ENCODE measurements at regions not wholly inside any gene's neighbourhood (a gene's known extent, or its start where the extent isn't known, plus 50 kb on each side); places are given as distances from the start of the nearest gene placed in this dataset.
"Not testable (repeated sequence)": the region's sequence is repeated elsewhere in the genome, so short reads cannot be mapped to it uniquely, and the experiment has no call there.

DNA sequence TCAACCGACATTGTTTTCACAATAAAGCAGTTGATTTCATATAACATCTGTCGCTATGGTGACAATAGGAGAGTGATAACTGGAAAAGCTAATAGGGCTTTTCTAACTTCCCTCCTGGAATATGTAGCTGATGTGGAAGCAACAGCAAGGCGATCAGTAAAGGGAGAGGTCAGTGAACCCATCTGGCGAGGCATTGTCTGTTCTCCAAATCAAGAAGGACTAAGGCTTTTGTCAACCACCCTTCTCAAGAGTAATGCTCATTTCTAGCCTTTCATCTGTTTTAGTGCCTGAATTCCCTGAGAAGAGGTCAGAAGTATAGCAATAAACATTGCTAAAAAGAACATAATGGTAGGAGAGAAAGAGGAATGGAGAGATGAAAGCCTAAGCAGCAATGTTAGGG is 201.3 kb downstream of the AKAP7 start:
- no peak overlapping the region for H3K27ac Mint-ChIP-seq
- intact Hi-C loops (cut with micrococcal nuclease): no loop called here
- peaks cover 0 to 3% (median 0%) of the 10 kb centered on the region in 4 donors for H3K4me1 Mint-ChIP-seq
- Histone ChIP-seq H3K27me3 (ENCODE audit: insufficient read depth, low read length) (no peaks in the 10 kb centered on the region), H3K36me3 (ENCODE audit: insufficient read depth, low read length) (no peaks in the 10 kb centered on the region), H3K4me3 (ENCODE audit: low read length in 2 of 2) (no peak overlapping the region), H3K4me1 (ENCODE audit: insufficient read depth, low read length) (no peaks in the 10 kb centered on the region), H3K9me3 (ENCODE audit: control insufficient read depth in 1 of 2, low read length in 2 of 2) (no peaks in the 10 kb centered on the region), H3K27ac (ENCODE audit: low read depth, low read length) (no peak overlapping the region)
- H3K9me3 Mint-ChIP-seq: no peaks in the 10 kb centered on the region
- H3K4me3 Mint-ChIP-seq: no peak overlapping the region
- no peaks in the 10 kb centered on the region for H3K36me3 Mint-ChIP-seq
- no peaks in the 10 kb centered on the region for H3K27me3 Mint-ChIP-seq
- ChIA-PET CTCF (ENCODE audit: partially characterized antibody) (no interaction called here), POLR2A (ENCODE audit: partially characterized antibody) (no interaction called here)
- DNase-seq: no peak

DNA sequence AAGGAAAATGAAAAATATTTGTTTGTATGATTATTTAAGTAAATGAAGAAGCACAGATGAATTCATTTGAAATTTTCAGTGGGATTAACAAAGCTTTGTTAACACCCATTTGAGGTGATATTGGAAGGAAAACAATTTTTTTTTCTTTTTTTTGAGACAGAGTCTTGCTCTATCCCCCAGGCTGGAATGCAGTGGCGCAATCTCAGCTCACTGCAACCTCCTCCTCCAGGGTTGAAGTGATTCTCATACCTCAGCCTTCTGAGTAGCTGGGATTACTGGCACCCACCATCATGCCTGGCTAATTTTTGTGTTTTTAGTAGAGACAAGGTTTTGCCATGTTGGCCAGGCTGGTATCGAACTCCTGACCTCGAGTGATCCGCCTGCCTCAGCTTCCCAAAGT is 211.6 kb downstream of the AKAP7 start:
- H3K27me3 Mint-ChIP-seq; POLR2A ChIA-PET (ENCODE audit: partially characterized antibody); intact Hi-C loops (cut with micrococcal nuclease); H3K4me3 ChIP-seq (ENCODE audit: low read length in 2 of 2); H3K9me3 Mint-ChIP-seq; H3K4me1 ChIP-seq (ENCODE audit: insufficient read depth, low read length); H3K9me3 ChIP-seq (ENCODE audit: control insufficient read depth in 1 of 2, low read length in 2 of 2); H3K36me3 Mint-ChIP-seq; H3K27me3 ChIP-seq (ENCODE audit: insufficient read depth, low read length); DNase-seq; H3K27ac Mint-ChIP-seq; H3K4me3 Mint-ChIP-seq; H3K36me3 ChIP-seq (ENCODE audit: insufficient read depth, low read length); H3K27ac ChIP-seq (ENCODE audit: low read depth, low read length); H3K4me1 Mint-ChIP-seq: not testable (repeated sequence)
- CTCF ChIA-PET (ENCODE audit: partially characterized antibody): interaction anchor here (0.6 kb wide), 1 partner anchor 187 kb away, joined by 3 read pairs; no protein-coding TSS in a partner anchor

DNA sequence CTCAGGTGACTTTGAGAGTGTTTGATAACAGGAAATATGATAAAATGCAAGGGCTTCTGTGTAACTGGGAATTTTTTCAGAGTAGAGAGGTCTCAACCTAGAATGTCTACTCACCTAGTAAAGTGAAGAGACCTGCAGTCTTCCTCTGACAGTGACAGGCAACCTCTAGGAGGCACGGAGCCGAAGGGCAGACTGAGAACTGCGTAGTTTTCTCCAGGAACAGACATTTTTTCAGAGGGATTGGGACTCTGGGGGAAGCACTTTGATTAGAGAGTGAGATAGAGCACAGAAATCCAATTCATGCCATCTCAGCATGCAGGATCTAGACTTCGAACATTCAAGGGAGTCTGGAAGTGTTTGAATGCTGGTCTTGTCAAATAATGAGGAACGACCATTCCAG is 213.3 kb downstream of the AKAP7 start:
- no peaks in the 10 kb centered on the region for H3K27me3 Mint-ChIP-seq
- H3K27ac Mint-ChIP-seq: no peak overlapping the region
- H3K36me3 Mint-ChIP-seq: peaks cover 0 to 8% of the 10 kb centered on the region in 2 donors
- no peaks in the 10 kb centered on the region for H3K9me3 ChIP-seq (ENCODE audit: control insufficient read depth in 1 of 2, low read length in 2 of 2)
- peaks cover 0 to 2% (median 0%) of the 10 kb centered on the region in 8 donors for H3K9me3 Mint-ChIP-seq
- CTCF ChIA-PET (ENCODE audit: partially characterized antibody): no interaction called here
- H3K4me3 ChIP-seq (ENCODE audit: low read length in 2 of 2): no peak overlapping the region
- H3K4me1 Mint-ChIP-seq: peaks cover 0 to 9% (median 2%) of the 10 kb centered on the region in 4 donors
- H3K36me3 ChIP-seq (ENCODE audit: insufficient read depth, low read length): no peaks in the 10 kb centered on the region
- DNase-seq: no peak
- intact Hi-C loops (cut with micrococcal nuclease): no loop called here
- no peaks in the 10 kb centered on the region for H3K27me3 ChIP-seq (ENCODE audit: insufficient read depth, low read length)
- no peak overlapping the region for H3K4me3 Mint-ChIP-seq
- POLR2A ChIA-PET (ENCODE audit: partially characterized antibody): no interaction called here
- no peak overlapping the region for H3K27ac ChIP-seq (ENCODE audit: low read depth, low read length)
- no peaks in the 10 kb centered on the region for H3K4me1 ChIP-seq (ENCODE audit: insufficient read depth, low read length)

DNA sequence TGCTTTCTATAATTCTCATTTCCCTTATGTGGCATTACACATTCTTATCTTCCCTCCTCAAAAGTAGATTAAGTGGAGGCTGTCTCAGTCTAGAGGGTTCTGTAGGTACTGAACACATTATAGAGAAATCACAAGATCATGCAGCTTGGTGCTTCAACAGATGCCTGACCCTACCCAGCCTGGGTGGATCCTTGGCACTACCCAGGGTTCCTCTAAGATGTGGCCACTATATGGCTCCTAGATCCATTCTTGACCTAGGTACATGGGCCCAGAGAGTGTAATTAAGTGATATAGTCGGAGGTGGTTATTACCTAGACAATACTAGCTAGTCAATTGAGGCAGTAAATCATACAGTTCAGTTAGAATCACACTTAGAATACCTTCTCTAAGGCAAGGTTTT is 213.9 kb downstream of the AKAP7 start:
- ChIA-PET POLR2A (ENCODE audit: partially characterized antibody) (no interaction called here), CTCF (ENCODE audit: partially characterized antibody) (interaction anchor here (1.4 kb wide), 1 partner anchor 173 kb away, joined by 4 read pairs; no protein-coding TSS in a partner anchor)
- H3K27ac ChIP-seq (ENCODE audit: low read depth, low read length): no peak overlapping the region
- no peaks in the 10 kb centered on the region for H3K36me3 ChIP-seq (ENCODE audit: insufficient read depth, low read length)
- H3K4me1 Mint-ChIP-seq: peaks cover 0 to 9% (median 2%) of the 10 kb centered on the region in 4 donors
- intact Hi-C loops (cut with micrococcal nuclease): no loop called here
- no peaks in the 10 kb centered on the region for H3K4me1 ChIP-seq (ENCODE audit: insufficient read depth, low read length)
- no peaks in the 10 kb centered on the region for H3K9me3 ChIP-seq (ENCODE audit: control insufficient read depth in 1 of 2, low read length in 2 of 2)
- H3K4me3 ChIP-seq (ENCODE audit: low read length in 2 of 2): no peak overlapping the region
- DNase-seq: no peak
- H3K9me3 Mint-ChIP-seq: peaks cover 0 to 2% (median 0%) of the 10 kb centered on the region in 8 donors
- peak overlapping the region in 3 of 7 donors; percentile 55 to 65 (median 56) for H3K27ac Mint-ChIP-seq
- H3K4me3 Mint-ChIP-seq: no peak overlapping the region
- H3K36me3 Mint-ChIP-seq: peaks cover 0 to 11% of the 10 kb centered on the region in 2 donors
- no peaks in the 10 kb centered on the region for H3K27me3 ChIP-seq (ENCODE audit: insufficient read depth, low read length)
- no peaks in the 10 kb centered on the region for H3K27me3 Mint-ChIP-seq

DNA sequence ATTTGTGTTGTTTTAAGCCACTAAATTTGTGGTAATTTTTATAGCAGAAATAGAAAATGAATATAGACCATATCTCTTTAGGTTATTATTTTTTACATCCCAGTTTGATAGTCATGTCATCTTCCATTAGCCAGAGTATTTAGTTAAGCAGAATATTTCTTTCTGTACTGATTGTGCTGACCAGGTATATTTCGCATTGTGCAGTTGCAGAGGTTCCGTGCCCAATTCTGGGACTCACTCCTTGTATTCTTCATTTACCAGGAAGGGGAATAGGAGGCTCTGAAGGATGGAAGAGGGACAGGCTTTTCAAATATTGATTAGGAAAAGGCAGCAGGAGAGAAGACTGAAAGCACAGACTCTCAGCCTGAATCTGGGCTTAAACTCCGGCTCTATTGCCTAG is 217.8 kb downstream of the AKAP7 start:
- Mint-ChIP-seq H3K9me3 (no peaks in the 10 kb centered on the region), H3K27ac (no peak overlapping the region), H3K4me3 (no peak overlapping the region), H3K27me3 (no peaks in the 10 kb centered on the region), H3K36me3 (peaks cover 0 to 20% of the 10 kb centered on the region in 2 donors), H3K4me1 (peaks cover 0 to 9% (median 2%) of the 10 kb centered on the region in 4 donors)
- intact Hi-C loops (cut with micrococcal nuclease): no loop called here
- Histone ChIP-seq H3K4me3 (ENCODE audit: low read length in 2 of 2) (no peak overlapping the region), H3K4me1 (ENCODE audit: insufficient read depth, low read length) (no peaks in the 10 kb centered on the region), H3K27ac (ENCODE audit: low read depth, low read length) (no peak overlapping the region), H3K9me3 (ENCODE audit: control insufficient read depth in 1 of 2, low read length in 2 of 2) (no peaks in the 10 kb centered on the region), H3K27me3 (ENCODE audit: insufficient read depth, low read length) (no peaks in the 10 kb centered on the region), H3K36me3 (ENCODE audit: insufficient read depth, low read length) (no peaks in the 10 kb centered on the region)
- DNase-seq: no peak
- POLR2A ChIA-PET (ENCODE audit: partially characterized antibody): no interaction called here
- CTCF ChIA-PET (ENCODE audit: partially characterized antibody): no interaction called here

DNA sequence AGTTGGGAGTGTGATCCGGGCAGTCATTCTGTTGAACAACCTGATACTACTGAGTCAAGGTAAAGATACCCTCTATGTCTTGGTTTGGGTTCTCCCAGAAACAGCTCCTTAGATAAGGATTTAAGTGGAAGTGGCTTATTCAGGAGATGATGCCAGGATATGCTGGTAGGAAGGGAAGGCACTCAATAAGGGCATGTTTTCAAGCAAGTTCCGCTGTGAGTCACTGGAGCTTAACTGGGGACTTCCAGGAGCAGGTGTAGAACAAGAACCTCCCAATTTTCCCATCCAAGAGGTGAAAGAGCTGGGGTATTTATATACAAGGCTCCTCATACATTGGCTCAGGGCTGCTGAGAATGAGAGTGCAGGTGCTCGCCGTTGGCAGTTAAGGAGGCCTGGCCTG is 218.6 kb downstream of the AKAP7 start:
- intact Hi-C loops (cut with micrococcal nuclease): no loop called here
- Mint-ChIP-seq H3K4me3 (no peak overlapping the region), H3K27me3 (no peaks in the 10 kb centered on the region), H3K4me1 (peaks cover 0 to 2% (median 0%) of the 10 kb centered on the region in 4 donors), H3K27ac (peak overlapping the region in 1 of 7 donors; percentile 13), H3K36me3 (peaks cover 0 to 20% of the 10 kb centered on the region in 2 donors), H3K9me3 (no peaks in the 10 kb centered on the region)
- DNase-seq: no peak
- ChIA-PET POLR2A (ENCODE audit: partially characterized antibody) (interaction anchor here (1.0 kb wide), 1 partner anchor 9 kb away, joined by 3 read pairs; no protein-coding TSS in a partner anchor), CTCF (ENCODE audit: partially characterized antibody) (no interaction called here)
- H3K4me3 ChIP-seq (ENCODE audit: low read length in 2 of 2): no peak overlapping the region
- no peaks in the 10 kb centered on the region for H3K27me3 ChIP-seq (ENCODE audit: insufficient read depth, low read length)
- H3K27ac ChIP-seq (ENCODE audit: low read depth, low read length): no peak overlapping the region
- H3K9me3 ChIP-seq (ENCODE audit: control insufficient read depth in 1 of 2, low read length in 2 of 2): no peaks in the 10 kb centered on the region
- no peaks in the 10 kb centered on the region for H3K36me3 ChIP-seq (ENCODE audit: insufficient read depth, low read length)
- no peaks in the 10 kb centered on the region for H3K4me1 ChIP-seq (ENCODE audit: insufficient read depth, low read length)

DNA sequence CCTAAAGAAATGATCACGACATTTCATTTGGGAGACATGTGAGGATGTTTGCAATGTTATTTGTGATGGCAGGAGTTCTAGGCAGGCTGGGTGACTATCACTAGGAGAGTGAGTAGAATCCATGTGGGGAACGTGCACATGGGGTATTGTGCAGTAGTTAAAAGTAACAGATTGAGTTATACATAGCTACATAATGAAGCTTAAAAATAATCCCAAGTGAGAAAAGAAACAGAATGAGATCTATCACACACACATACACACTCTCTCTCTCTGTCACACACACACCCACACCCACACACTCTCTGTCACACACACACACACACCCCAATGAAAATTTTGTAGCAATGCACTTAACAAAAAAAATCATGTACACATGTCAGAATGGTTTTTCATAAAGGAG is 218.7 kb upstream of the ARG1 start:
- H3K4me3 Mint-ChIP-seq: no peak overlapping the region
- no peak overlapping the region for H3K27ac ChIP-seq (ENCODE audit: low read depth, low read length)
- H3K36me3 ChIP-seq (ENCODE audit: insufficient read depth, low read length): no peaks in the 10 kb centered on the region
- no peak overlapping the region for H3K4me3 ChIP-seq (ENCODE audit: low read length in 2 of 2)
- ChIA-PET CTCF (ENCODE audit: partially characterized antibody) (no interaction called here), POLR2A (ENCODE audit: partially characterized antibody) (interaction anchor here (1.0 kb wide), 1 partner anchor 8 kb away, joined by 3 read pairs; no protein-coding TSS in a partner anchor)
- peak overlapping the region in 1 of 7 donors; percentile 67 for H3K27ac Mint-ChIP-seq
- H3K9me3 Mint-ChIP-seq: no peaks in the 10 kb centered on the region
- H3K4me1 ChIP-seq (ENCODE audit: insufficient read depth, low read length): no peaks in the 10 kb centered on the region
- no peaks in the 10 kb centered on the region for H3K9me3 ChIP-seq (ENCODE audit: control insufficient read depth in 1 of 2, low read length in 2 of 2)
- peaks cover 0 to 20% of the 10 kb centered on the region in 2 donors for H3K36me3 Mint-ChIP-seq
- no peaks in the 10 kb centered on the region for H3K27me3 Mint-ChIP-seq
- DNase-seq: no peak
- H3K4me1 Mint-ChIP-seq: peaks cover 0 to 2% (median 0%) of the 10 kb centered on the region in 4 donors
- H3K27me3 ChIP-seq (ENCODE audit: insufficient read depth, low read length): no peaks in the 10 kb centered on the region
- intact Hi-C loops (cut with micrococcal nuclease): no loop called here

DNA sequence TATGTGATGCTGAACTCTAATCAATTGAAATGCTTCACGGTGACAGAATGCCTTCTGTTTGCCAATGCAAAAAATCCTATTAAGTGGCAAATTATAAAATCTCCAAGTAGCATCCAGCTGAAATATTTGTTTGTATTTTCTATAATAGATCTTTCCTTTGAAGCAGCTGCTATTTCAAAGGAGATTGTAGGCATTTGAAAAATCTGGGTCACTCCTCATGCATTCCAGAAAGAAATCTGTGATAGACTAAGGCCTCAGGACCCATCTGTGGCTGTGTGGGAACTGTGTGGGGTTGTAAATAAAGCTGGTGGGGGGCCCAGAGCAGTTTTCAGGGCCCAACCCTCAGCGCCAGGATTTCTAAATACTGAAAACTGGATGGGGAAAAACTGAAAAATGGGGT is 216.9 kb upstream of the ARG1 start:
- ChIA-PET CTCF (ENCODE audit: partially characterized antibody) (no interaction called here), POLR2A (ENCODE audit: partially characterized antibody) (no interaction called here)
- Histone ChIP-seq H3K4me1 (ENCODE audit: insufficient read depth, low read length) (no peaks in the 10 kb centered on the region), H3K27me3 (ENCODE audit: insufficient read depth, low read length) (no peaks in the 10 kb centered on the region), H3K9me3 (ENCODE audit: control insufficient read depth in 1 of 2, low read length in 2 of 2) (no peaks in the 10 kb centered on the region), H3K36me3 (ENCODE audit: insufficient read depth, low read length) (no peaks in the 10 kb centered on the region), H3K4me3 (ENCODE audit: low read length in 2 of 2) (no peak overlapping the region), H3K27ac (ENCODE audit: low read depth, low read length) (no peak overlapping the region)
- peaks cover 0 to 2% (median 0%) of the 10 kb centered on the region in 4 donors for H3K4me1 Mint-ChIP-seq
- intact Hi-C loops (cut with micrococcal nuclease): no loop called here
- no peak for DNase-seq
- H3K9me3 Mint-ChIP-seq: no peaks in the 10 kb centered on the region
- no peaks in the 10 kb centered on the region for H3K27me3 Mint-ChIP-seq
- H3K27ac Mint-ChIP-seq: no peak overlapping the region
- H3K4me3 Mint-ChIP-seq: no peak overlapping the region
- peaks cover 0 to 20% of the 10 kb centered on the region in 2 donors for H3K36me3 Mint-ChIP-seq

All from CD4-positive, alpha-beta memory T cell (primary cell).